Stimulated activated CD4-positive, alpha-beta T cell treated with anti-CD3 and anti-CD28 coated beads, Interleukin-1b, Interleukin-23, amount 100 ng/mL, for 1 hour (primary cell): ENCODE measurements at regions not wholly inside any gene's neighbourhood (a gene's known extent, or its start where the extent isn't known, plus 50 kb on each side); places are given as distances from the start of the nearest gene placed in this dataset.

Experiments used
- DNase-seq, 2 donors: peaks; one replicate each; pipeline ENCODE4 v3.0.0-alpha.2; 2020; ENCODE audit warnings: low read depth in 2 of 2

- DNase-seq = no peak
Observed at GRCh38 chr20:22504829-22505377, 79.5 kb downstream of the FOXA2 start.

GRCh38 chr20:22503577-22503976, 80.8 kb downstream of the FOXA2 start:
- DNase-seq = no peak

- DNase-seq = no peak
Observed at GRCh38 chr20:22502731-22503191, 81.6 kb downstream of the FOXA2 start.

GRCh38 chr20:22501566-22502344, 82.6 kb downstream of the FOXA2 start:
- DNase-seq = no peak

- DNase-seq = no peak
Observed at GRCh38 chr20:22501034-22501433, 83.3 kb downstream of the FOXA2 start.

GRCh38 chr20:22499515-22500166, 84.7 kb downstream of the FOXA2 start:
- DNase-seq = no peak

GRCh38 chr20:22496817-22497216, 87.6 kb downstream of the FOXA2 start:
- no peak for DNase-seq

GRCh38 chr20:22495789-22496188, 88.6 kb downstream of the FOXA2 start:
- no peak for DNase-seq

GRCh38 chr20:22495172-22495571, 89.2 kb downstream of the FOXA2 start:
- no peak for DNase-seq

GRCh38 chr20:22492497-22492896, 91.9 kb downstream of the FOXA2 start:
- DNase-seq = no peak

GRCh38 chr20:22491194-22491505, 93.2 kb downstream of the FOXA2 start:
- no peak for DNase-seq

GRCh38 chr20:22490287-22491193, 93.8 kb downstream of the FOXA2 start:
- DNase-seq = no peak

GRCh38 chr20:22489626-22490286, 94.6 kb downstream of the FOXA2 start:
- DNase-seq = no peak

- no peak for DNase-seq
Observed at GRCh38 chr20:22480336-22480735, 104.0 kb downstream of the FOXA2 start.

- DNase-seq = no peak
Observed at GRCh38 chr20:22475662-22476061, 108.7 kb downstream of the FOXA2 start.

GRCh38 chr20:22474224-22474623, 110.1 kb downstream of the FOXA2 start:
- DNase-seq = no peak

- no peak for DNase-seq
Observed at GRCh38 chr20:22473293-22473692, 111.1 kb downstream of the FOXA2 start.

GRCh38 chr20:22472447-22473100, 111.8 kb downstream of the FOXA2 start:
- DNase-seq = no peak

GRCh38 chr20:22471156-22471836, 113.1 kb downstream of the FOXA2 start:
- no peak for DNase-seq

GRCh38 chr20:22470620-22471026, 113.7 kb downstream of the FOXA2 start:
- DNase-seq = no peak
